Ascending aorta (tissue), 2 donors: ENCODE measurements at regions not wholly inside any gene's neighbourhood (a gene's known extent, or its start where the extent isn't known, plus 50 kb on each side); places are given as distances from the start of the nearest gene placed in this dataset.

Source experiments
- DNase-seq, 2 donors: peaks; one replicate each; pipeline ENCODE4 v3.0.0-alpha.2; 2019; ENCODE audit warnings: low spot score in 2 of 2
- H3K27ac ChIP-seq, 2 donors: fragments of 200-600 bp; sonication (generic); one replicate each; pipeline ENCODE4 v1.5.1; 2016 to 2017; ENCODE audit warnings: mild to moderate bottlenecking in 1 of 2
- H3K27me3 ChIP-seq: fragments of 200-600 bp; sonication (generic); one replicate; pipeline ENCODE4 v1.5.1; 2017
- H3K36me3 ChIP-seq, 2 donors: fragments of 200-600 bp; sonication (generic); one replicate each; pipeline ENCODE4 v1.5.1; 2016
- H3K4me1 ChIP-seq, 2 donors: fragments of 200-600 bp; sonication (generic); one replicate each; pipeline ENCODE4 v1.5.1; 2016 to 2017; ENCODE audit warnings: mild to moderate bottlenecking in 1 of 2
- H3K4me3 ChIP-seq, 2 donors: fragments of 200-600 bp; sonication (generic); one replicate each; pipeline ENCODE4 v1.5.1; 2016 to 2017; ENCODE audit warnings: mild to moderate bottlenecking in 1 of 2
- H3K9me3 ChIP-seq, 2 donors: fragments of 200-600 bp; sonication (generic); one replicate each; pipeline ENCODE4 v1.5.1; 2016
- intact Hi-C: fragments of 100-400 bp; cut with DNase I; formaldehyde crosslinking; loops from one replicate; pipeline ENCODE4 v1.15.1; 2023
- TF ChIP-seq, protein P1 (sequence below), 3 experiments: fragments of 200-600 bp in 2 of 3; fragments of 450-650 bp in 1 of 3; sonication (generic) in 2 of 3; IDR thresholded peaks; one replicate each; pipeline ENCODE4 v1.5.1; 2016 to 2019; ENCODE audit warnings: antibody characterized with exemption in 3 of 3, mild to moderate bottlenecking in 1 of 3, moderate library complexity in 1 of 3

- Histone ChIP-seq H3K27ac (no peak overlapping the region), H3K36me3 (no peaks in the 10 kb centered on the region), H3K4me3 (no peak overlapping the region), H3K4me1 (no peaks in the 10 kb centered on the region), H3K9me3 (no peaks in the 10 kb centered on the region), H3K27me3 (no peaks in the 10 kb centered on the region)
- no peak for DNase-seq
- intact Hi-C loops = no loop called here
- TF ChIP-seq, protein P1, sequence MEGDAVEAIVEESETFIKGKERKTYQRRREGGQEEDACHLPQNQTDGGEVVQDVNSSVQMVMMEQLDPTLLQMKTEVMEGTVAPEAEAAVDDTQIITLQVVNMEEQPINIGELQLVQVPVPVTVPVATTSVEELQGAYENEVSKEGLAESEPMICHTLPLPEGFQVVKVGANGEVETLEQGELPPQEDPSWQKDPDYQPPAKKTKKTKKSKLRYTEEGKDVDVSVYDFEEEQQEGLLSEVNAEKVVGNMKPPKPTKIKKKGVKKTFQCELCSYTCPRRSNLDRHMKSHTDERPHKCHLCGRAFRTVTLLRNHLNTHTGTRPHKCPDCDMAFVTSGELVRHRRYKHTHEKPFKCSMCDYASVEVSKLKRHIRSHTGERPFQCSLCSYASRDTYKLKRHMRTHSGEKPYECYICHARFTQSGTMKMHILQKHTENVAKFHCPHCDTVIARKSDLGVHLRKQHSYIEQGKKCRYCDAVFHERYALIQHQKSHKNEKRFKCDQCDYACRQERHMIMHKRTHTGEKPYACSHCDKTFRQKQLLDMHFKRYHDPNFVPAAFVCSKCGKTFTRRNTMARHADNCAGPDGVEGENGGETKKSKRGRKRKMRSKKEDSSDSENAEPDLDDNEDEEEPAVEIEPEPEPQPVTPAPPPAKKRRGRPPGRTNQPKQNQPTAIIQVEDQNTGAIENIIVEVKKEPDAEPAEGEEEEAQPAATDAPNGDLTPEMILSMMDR (IDR thresholded peaks at IDR 0.05) = no peak
These were observed 244.6 kb upstream of the SGCG start for GRCh38 chr13:22936228-22936627.

DNA sequence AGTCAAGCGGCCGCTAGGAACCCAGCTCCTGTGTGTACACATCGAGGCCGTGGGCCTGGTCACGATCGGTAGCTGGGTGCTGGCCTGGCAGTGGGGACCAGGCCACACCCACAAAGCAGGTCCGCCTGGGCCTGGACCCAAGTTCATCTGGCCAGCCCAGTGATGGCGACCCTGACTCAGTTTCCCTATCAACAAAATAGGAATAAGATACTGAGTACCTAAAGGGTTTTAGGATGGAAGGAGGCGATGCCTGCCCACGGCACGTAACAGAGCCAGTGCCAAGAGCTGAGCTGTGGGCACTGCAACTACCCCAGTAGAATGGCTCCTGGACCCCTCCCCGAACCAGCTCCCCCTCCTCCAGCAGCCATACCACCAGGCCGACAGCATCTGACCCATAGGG is 243.5 kb upstream of the SGCG start:
- H3K27ac ChIP-seq = no peak overlapping the region
- no peaks in the 10 kb centered on the region for H3K27me3 ChIP-seq
- TF ChIP-seq, protein P1 (IDR thresholded peaks at IDR 0.05) = no peak
- intact Hi-C loops = no loop called here
- no peak overlapping the region for H3K4me3 ChIP-seq
- no peaks in the 10 kb centered on the region for H3K4me1 ChIP-seq
- H3K9me3 ChIP-seq = no peaks in the 10 kb centered on the region
- DNase-seq = no peak
- H3K36me3 ChIP-seq = no peaks in the 10 kb centered on the region

GRCh38 chr13:22937953-22938352 is 242.8 kb upstream of the SGCG start:
- TF ChIP-seq, protein P1 (IDR thresholded peaks at IDR 0.05) = no peak
- Histone ChIP-seq H3K4me3 (no peak overlapping the region), H3K9me3 (no peaks in the 10 kb centered on the region), H3K27ac (no peak overlapping the region), H3K36me3 (no peaks in the 10 kb centered on the region), H3K27me3 (no peaks in the 10 kb centered on the region), H3K4me1 (no peaks in the 10 kb centered on the region)
- intact Hi-C loops = no loop called here
- no peak for DNase-seq

DNA sequence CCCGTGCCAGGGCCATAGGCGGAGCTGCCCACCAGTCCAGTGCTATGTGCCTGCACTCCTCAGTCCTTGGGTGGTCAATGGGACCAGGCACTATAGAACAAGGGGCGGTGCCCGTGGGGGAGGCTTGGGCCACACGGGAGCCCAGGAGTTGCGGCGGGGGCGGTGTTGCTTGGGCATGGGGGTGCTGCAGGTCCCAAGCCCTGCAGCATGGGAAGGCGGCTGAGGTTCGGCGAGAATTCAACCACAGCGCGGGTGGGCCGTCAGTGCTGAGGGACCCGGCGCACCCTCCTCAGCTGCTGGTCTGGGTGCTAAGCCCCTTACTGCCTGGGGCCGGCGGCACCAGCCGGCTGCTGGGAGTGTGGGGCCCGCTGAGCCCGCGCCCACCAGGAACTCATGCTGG is 242.2 kb upstream of the SGCG start:
- no peaks in the 10 kb centered on the region for H3K9me3 ChIP-seq

DNA sequence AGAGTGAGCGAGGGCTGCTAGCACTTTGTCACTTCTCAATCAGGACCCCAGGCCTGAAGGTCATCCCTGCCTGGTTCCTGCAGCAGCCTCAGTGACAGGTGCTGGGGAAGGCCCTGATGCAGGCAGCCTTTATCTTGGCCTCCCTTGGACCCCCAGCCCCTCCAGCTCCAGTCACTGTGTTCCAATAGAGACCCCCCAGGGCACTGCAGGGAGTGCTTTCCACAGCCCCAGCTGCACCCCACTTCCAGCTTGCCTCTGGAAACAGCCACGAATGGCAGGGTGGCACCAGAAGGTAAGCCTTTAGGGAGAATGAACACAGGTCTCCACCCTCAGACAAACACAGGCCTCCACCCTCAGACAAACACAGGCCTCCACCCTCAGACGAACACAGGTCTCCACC is 241.6 kb upstream of the SGCG start:
- no peaks in the 10 kb centered on the region for H3K36me3 ChIP-seq
- TF ChIP-seq, protein P1 (IDR thresholded peaks at IDR 0.05) = no peak

More for the DNA sequence above, 242.2 kb upstream of the SGCG start:
- no peaks in the 10 kb centered on the region for H3K36me3 ChIP-seq
- intact Hi-C loops = no loop called here
- no peaks in the 10 kb centered on the region for H3K4me1 ChIP-seq
- H3K4me3 ChIP-seq = no peak overlapping the region
- no peak overlapping the region for H3K27ac ChIP-seq
- no peak for DNase-seq
- no peaks in the 10 kb centered on the region for H3K27me3 ChIP-seq
- TF ChIP-seq, protein P1 (IDR thresholded peaks at IDR 0.05) = no peak

GRCh38 chr13:22940090-22940710 is 240.6 kb upstream of the SGCG start:
- Histone ChIP-seq H3K27me3 (no peaks in the 10 kb centered on the region), H3K9me3 (no peaks in the 10 kb centered on the region), H3K4me3 (no peak overlapping the region), H3K27ac (no peak overlapping the region), H3K36me3 (no peaks in the 10 kb centered on the region), H3K4me1 (no peaks in the 10 kb centered on the region)
- TF ChIP-seq, protein P1 (IDR thresholded peaks at IDR 0.05) = no peak
- intact Hi-C loops = loop anchor here (10.0 kb wide), 1 partner anchor 1425 kb away; no protein-coding TSS in a partner anchor
- no peak for DNase-seq

More for the DNA sequence above, 241.6 kb upstream of the SGCG start:
- Histone ChIP-seq H3K4me1 (no peaks in the 10 kb centered on the region), H3K27ac (no peak overlapping the region), H3K27me3 (no peaks in the 10 kb centered on the region), H3K4me3 (no peak overlapping the region), H3K9me3 (no peaks in the 10 kb centered on the region)
- intact Hi-C loops = no loop called here
- no peak for DNase-seq
